GM12891 (cell line): ENCODE measurements at regions not wholly inside any gene's neighbourhood (a gene's known extent, or its start where the extent isn't known, plus 50 kb on each side); places are given as distances from the start of the nearest gene placed in this dataset.

Experiments
- PAX5 ChIP-seq: IDR thresholded peaks from 2 replicates; pipeline ENCODE4 v1.6.1; 2011; ENCODE audit warnings: low read length, moderate library complexity, mild to moderate bottlenecking; ENCODE audit not compliant: insufficient read depth, severe bottlenecking
- POLR2A ChIP-seq: IDR thresholded peaks from 2 replicates; pipeline ENCODE4 v1.6.1; 2011; ENCODE audit warnings: low read depth, low read length, control low read depth
- POLR2AphosphoS5 ChIP-seq: IDR thresholded peaks from 2 replicates; pipeline ENCODE4 v1.6.1; 2011; ENCODE audit warnings: low read depth, low read length, control low read depth
- POU2F2 ChIP-seq: IDR thresholded peaks from 2 replicates; pipeline ENCODE4 v1.6.1; 2011; ENCODE audit warnings: low read depth, mild to moderate bottlenecking, control low read depth, low read length, moderate library complexity
- SPI1 ChIP-seq: IDR thresholded peaks from 2 replicates; pipeline ENCODE4 v1.6.1; 2011; ENCODE audit warnings: low read depth, low read length, control low read depth
- TAF1 ChIP-seq: IDR thresholded peaks from 2 replicates; pipeline ENCODE4 v1.6.1; 2011; ENCODE audit warnings: low read depth, low read length, control low read depth

DNA sequence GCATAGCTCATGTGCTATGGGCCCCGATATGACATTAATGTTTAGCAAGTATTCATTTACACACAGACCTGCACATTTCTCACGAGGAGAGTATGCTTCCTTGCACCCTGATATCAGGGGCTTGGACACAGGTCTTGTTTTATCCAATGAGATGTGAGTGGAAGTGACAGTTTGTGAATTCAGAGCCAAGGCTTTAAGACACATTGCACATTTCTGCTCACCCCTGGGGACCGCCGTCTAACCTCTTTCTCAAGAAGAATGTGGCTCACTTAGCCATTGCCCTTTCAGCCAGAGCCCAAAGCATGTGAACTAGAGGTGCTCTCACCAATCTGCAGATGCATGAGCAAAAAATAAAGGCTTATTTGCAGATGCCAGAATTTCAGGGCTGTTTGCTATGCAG, 116.1 kb upstream of the C16orf82 start:
- TF ChIP-seq TAF1: no peak
- TF ChIP-seq SPI1: no peak
- no peak for TF ChIP-seq POLR2AphosphoS5
- no peak for TF ChIP-seq POLR2A
- TF ChIP-seq POU2F2: no peak
- no peak for TF ChIP-seq PAX5
